GM19351 (cell line): ENCODE measurements at regions not wholly inside any gene's neighbourhood (a gene's known extent, or its start where the extent isn't known, plus 50 kb on each side); places are given as distances from the start of the nearest gene placed in this dataset.
"Not testable (repeated sequence)": the region's sequence is repeated elsewhere in the genome, so short reads cannot be mapped to it uniquely, and the experiment has no call there.

Source experiments
- ATAC-seq: cut with Tn5 transposase; IDR thresholded peaks from one replicate; pipeline ENCODE4 v1.9.1; 2021; ENCODE audit warnings: mild to moderate bottlenecking, moderate library complexity; ENCODE audit not compliant: unreplicated experiment

GRCh38 chr17:73838815-73839214 is 194.6 kb upstream of the SDK2 start:
- ATAC-seq: no peak

- no peak for ATAC-seq
Observed at GRCh38 chr17:73840829-73841228, 196.6 kb upstream of the SDK2 start.

GRCh38 chr17:73841431-73842060 is 197.3 kb upstream of the SDK2 start:
- no peak for ATAC-seq

- ATAC-seq: no peak
Observed at GRCh38 chr17:73847952-73848351, 203.7 kb upstream of the SDK2 start.

- ATAC-seq: no peak
Observed at GRCh38 chr17:73850426-73850825, 206.2 kb upstream of the SDK2 start.

GRCh38 chr17:73851091-73851490 is 206.8 kb upstream of the SDK2 start:
- ATAC-seq: no peak

- ATAC-seq: no peak
Observed at GRCh38 chr17:73851921-73852320, 207.7 kb upstream of the SDK2 start.

GRCh38 chr17:73855720-73856333 is 211.6 kb upstream of the SDK2 start:
- no peak for ATAC-seq

GRCh38 chr17:73856556-73856955 is 212.3 kb upstream of the SDK2 start:
- no peak for ATAC-seq

GRCh38 chr17:73859439-73860008 is 215.3 kb upstream of the SDK2 start:
- not testable (repeated sequence) for ATAC-seq

- no peak for ATAC-seq
Observed at GRCh38 chr17:73861543-73861942, 217.3 kb upstream of the SDK2 start.

GRCh38 chr17:73863761-73864535 is 219.7 kb upstream of the SDK2 start:
- no peak for ATAC-seq

GRCh38 chr17:73865831-73866230 is 221.6 kb upstream of the SDK2 start:
- no peak for ATAC-seq

GRCh38 chr17:73867056-73867455 is 222.8 kb upstream of the SDK2 start:
- no peak for ATAC-seq

GRCh38 chr17:73870068-73870467 is 225.8 kb upstream of the SDK2 start:
- ATAC-seq: no peak

- ATAC-seq: no peak
Observed at GRCh38 chr17:73870473-73870872, 226.2 kb upstream of the SDK2 start.

GRCh38 chr17:73872816-73873215 is 228.6 kb upstream of the SDK2 start:
- no peak for ATAC-seq

- no peak for ATAC-seq
Observed at GRCh38 chr17:73874008-73874720, 229.9 kb upstream of the SDK2 start.

GRCh38 chr17:73875346-73875745 is 231.1 kb upstream of the SDK2 start:
- no peak for ATAC-seq

GRCh38 chr17:73877962-73878361 is 233.7 kb upstream of the SDK2 start:
- ATAC-seq: no peak

- no peak for ATAC-seq
Observed at GRCh38 chr17:73878923-73879322, 234.7 kb upstream of the SDK2 start.
